Stimulated activated CD8-positive, alpha-beta memory T cell treated with anti-CD3 and anti-CD28 coated beads, Interleukin-4, amount 100 ng/mL, for 1 hour (primary cell): ENCODE measurements at regions not wholly inside any gene's neighbourhood (a gene's known extent, or its start where the extent isn't known, plus 50 kb on each side); places are given as distances from the start of the nearest gene placed in this dataset.

Experiments
- DNase-seq, 2 donors: peaks; one replicate each; pipeline ENCODE4 v3.0.0-alpha.2; 2020; ENCODE audit warnings: low read depth in 2 of 2, low spot score in 1 of 2

DNA sequence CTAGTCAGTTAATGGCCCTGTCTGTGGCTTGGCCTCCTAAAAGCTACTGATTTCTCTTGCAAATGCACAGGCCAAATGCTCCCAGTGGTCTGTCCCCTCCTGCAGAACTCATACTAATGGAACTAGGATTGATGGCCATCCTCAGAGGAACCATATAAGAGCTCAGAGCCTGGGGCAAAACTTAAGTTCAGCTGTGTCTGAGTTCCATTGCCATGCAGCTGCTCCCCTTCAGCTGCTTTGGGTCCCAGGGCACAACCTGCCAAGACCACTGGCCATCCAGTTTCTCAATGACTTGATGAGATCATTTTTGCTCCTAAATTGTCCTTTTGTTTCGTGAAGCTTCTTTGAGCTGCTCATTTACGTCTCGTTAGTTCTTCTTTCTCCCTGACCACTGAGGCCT is 529.5 kb upstream of the TBL1XR1 start:
- DNase-seq, result no peak

DNA sequence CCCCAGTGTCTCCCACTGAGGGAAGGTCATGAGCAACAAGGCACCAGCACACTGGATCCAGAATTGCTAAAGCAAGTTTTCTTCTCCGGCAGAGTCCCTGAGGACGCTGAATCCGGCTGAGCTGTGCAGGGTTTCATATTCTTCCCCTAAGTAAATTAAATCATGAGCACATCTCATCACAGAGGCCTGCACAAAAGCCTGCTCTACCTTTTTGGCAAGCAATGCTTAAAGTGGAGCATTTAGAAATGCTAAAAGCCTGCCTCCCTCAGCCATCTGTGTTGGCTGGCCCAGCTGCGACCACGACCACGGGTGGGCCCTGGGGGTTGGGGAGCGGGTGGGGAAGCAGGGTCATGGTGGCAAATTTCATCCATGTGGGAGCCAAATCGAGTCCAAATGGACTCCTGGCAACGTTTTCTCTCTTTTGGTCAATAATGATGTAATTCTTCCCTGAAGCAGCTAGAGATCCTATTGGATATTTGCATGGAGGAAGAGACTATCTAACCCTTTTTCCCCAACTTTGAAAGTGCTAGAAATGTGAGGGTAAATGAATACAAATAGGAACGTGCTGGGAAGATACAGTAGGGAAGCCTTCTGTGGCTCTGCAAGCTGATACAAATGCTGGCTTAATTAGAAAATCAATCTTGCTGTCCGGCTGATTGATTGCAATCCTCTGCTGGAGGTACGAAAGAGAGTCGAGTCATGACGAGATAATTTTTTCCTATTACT is 532.8 kb upstream of the TBL1XR1 start:
- no peak for DNase-seq

DNA sequence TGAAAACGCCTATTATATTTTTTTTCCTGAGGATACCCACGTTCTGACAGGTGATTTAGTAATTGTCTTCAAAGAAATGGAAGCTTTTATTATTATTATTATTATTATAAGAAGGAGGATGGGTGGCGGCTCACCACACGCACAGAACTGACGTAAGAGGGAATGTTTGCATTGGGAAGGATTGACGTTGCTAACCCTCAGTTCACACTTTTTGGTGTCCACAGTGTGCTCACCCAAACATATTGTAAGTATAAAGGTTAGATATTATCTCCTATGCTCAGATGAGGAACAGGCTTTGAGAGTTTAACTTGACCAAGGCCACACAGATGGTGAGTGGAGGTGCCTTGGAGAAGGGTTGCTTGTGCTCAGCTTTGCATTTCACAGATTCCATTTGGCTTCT is 533.5 kb upstream of the TBL1XR1 start:
- no peak for DNase-seq

DNA sequence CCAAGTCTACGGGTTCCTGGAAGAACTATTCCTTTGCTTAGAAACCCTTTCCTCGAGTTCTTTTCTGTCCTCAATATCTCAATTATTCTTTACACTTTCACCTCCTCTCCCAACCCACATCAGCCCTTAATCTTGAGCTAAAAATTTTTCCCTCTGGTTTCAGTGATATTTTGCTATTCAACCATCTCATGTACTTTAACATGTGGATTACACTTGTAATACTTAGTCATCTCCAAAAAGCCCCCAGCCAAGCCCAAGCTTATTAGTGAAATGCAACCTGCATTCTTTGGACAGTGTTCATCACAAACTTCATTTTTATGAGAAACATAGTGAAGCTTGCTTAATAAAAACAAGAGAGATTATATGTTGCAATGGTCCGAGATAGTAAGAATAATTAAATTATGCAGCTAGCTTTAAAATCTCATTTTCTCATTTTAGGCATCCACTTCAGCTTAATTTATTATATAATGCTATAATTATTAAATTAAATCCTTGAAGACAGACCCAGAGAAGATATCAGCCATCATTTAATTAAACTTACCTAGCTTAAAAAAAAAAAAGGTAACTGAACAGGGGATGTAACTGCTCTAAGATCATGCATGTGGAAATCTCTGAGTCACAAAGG is 534.5 kb upstream of the TBL1XR1 start:
- no peak for DNase-seq

DNA sequence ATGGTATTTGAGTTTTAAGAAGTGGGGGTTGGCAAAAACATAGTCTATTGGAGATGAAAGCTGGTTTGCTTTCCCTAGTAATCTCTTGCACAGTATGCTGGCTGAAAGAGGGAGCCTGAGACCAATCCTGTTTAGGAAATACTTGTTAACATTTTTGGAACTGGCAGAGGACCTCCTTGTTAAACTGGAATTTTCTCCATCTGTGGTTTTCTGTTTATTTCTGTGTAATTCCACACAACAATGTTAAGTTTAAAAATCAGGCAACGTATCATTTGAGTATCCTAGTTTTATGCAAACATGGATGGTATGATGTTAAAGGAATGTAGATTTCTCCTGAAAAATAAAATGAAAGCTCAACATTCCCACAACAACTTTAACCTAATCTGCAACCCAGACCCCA is 536.0 kb upstream of the TBL1XR1 start:
- DNase-seq, result no peak

DNA sequence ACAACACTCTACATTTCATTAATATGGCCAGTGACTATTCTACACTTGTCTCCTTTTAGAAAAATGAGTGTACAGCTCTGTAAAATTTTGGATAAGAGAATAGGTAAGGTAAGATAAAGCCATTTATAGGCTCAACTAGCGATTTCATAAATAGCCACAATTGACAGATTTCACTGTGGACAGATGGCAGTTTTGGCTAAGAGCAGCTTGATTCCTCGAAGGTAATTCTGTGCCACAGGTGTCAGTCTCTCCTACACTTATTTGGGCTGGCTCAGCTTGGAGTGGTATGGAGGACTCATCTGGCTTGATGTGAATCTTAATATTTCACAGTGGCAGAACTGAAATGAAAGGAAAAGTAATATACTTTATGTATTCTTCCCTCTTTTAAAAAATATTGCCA is 536.7 kb upstream of the TBL1XR1 start:
- no peak for DNase-seq

DNA sequence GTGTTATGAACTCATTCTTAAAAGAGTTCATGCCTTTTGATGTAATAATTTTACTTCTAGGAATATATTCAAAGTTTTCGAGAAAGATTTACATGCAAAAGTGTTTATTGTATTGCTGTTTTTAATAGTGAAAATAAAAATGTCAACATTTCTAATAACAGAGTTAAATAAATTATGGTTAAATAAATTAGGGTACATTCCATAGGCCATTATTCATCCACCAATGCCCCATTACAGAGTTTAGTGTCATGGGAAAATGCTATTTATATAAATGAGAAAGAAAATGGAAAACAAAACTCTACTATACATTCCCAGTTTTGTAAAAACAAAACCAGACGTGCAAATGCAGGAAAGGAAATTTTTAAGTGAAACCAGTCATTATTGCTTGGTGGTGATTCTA is 538.1 kb upstream of the TBL1XR1 start:
- no peak for DNase-seq

DNA sequence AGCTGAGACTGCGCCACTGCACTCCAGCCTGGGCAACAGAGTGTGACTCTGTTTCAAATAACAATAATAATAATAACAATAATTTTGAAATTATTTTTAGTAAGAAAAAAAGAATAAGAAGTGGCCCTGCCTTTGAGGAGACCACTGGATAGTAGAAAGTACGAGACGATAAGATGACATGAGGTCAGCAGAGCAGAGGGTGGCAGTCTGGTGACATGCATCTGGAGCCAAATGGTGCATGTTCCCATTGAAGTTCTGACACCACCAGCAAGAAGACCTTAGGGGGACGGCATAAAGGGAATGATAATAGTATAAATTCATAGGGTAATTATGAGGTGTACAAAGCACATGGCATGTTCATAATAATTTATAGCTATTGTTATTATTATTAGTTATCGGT is 542.2 kb upstream of the TBL1XR1 start:
- no peak for DNase-seq

DNA sequence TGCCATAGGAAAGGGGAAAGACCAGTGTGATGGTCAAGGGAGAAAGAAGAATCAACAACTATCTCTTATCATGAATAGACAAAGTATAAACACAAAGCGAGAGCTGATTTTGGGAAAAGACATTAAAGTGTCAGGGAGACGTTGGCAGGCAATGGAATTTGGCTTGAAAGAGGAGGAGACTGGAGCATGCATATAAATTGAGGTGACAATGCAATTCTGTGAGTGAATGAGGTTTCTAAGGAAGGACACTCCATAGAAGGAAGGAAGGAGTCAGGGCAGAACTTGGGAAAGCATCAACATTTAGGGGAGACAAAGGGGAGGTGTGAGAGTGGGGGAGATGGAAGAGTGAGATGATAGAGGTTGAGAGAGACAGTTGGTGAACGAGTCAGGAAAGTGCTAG is 543.0 kb upstream of the TBL1XR1 start:
- DNase-seq, result no peak

DNA sequence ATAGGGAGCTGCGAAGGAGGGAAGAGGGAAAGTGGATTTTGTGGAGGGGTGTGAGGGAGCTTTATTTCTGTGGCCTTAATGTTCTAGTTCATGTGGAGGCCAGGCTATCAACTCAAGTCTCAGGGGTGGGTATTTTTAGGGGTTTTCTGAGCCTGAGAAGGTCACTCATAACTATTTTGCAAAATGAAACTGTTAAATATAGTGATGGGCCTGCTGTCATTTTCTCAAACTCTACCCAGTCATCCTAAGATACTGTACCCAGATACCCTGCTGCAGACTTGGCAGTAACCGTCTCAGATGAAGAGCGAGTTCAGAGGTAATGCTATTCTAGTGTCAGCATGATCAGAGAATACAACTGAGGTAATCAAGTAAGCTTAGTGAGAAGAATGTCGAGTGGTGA is 545.0 kb upstream of the TBL1XR1 start:
- DNase-seq, result no peak

DNA sequence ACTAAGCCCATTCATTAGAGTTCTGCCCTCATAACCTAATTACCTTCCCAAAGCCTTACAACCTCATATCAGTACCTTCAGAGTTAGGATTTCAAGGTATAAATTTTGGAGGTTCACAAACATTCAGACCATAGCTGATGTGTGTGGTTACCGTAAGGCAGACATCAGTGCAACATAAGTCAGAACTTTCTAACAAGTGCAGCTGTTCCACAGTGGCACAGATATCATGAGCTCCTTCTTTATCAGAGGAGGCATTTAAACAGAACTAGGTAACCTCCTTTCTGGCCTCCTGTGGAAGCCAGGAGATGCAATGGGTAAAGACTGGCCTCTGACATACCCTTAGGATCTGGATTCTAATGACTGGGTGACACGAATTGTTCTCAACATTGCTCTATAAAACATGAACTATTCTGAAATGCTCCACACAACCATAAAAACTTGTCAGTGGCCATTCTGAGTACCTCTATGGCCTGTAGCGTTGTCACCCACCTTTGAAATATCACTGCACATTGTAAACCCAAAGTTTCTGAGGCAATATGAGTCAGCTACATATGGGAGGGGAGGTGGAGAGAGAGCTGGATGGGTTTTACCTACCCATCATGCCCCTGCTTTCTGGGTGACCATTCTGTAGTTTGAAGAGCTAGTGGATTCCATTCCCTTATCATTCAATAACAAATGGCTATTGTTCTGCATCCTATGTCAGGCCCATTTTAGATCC is 546.0 kb upstream of the TBL1XR1 start:
- no peak for DNase-seq

DNA sequence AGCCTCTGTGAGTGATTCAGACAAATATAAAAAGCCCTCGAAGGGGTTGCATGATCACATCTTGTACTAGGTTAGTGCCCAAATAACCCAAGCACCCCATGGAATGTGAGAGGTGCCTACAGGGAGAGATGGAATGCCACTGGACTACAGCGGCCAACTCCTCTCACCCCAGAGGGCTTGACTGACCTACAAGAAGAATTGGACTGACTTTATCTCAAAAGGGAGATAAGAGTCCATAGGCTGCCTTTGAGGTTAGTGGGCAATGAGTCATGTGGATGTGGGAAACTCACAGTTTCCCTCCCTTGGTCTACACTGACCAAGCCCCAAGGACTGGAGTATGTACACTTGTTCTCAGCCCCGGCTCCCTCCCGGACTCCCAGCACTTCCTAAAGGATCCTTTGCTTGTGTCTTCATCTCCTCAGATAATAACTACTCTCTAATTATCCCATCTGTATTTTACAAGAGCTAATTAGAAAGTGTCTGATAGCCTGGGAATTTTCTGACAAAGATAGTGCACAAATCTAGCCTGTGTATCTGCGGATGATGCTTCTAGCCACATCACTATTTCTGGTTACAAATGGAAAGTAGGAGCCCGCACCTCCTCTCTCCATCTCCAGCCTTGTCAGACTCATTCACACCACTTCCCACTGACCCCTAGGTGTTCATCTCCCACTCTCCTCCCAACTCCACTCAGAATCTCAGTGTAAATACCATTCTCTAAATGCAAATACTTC is 547.8 kb upstream of the TBL1XR1 start:
- DNase-seq, result no peak

DNA sequence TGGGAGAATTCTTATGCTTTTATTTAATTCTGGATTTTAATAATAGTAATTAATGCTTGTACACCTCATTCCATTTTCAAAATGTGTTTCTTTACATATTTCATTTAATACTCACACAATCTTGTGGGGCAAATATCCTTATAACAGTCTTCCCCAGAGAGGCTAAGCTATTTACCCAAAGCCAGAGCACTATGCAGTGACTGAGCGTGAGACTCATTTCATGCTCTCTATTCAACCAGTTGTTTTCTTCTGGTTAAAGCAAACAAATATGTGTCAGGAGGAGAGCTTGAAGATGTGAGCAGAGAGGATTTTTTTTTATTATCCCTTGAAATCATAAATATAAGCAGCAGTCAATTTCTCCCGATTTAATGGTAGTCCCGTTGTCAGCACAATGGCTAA is 548.3 kb upstream of the TBL1XR1 start:
- no peak for DNase-seq

DNA sequence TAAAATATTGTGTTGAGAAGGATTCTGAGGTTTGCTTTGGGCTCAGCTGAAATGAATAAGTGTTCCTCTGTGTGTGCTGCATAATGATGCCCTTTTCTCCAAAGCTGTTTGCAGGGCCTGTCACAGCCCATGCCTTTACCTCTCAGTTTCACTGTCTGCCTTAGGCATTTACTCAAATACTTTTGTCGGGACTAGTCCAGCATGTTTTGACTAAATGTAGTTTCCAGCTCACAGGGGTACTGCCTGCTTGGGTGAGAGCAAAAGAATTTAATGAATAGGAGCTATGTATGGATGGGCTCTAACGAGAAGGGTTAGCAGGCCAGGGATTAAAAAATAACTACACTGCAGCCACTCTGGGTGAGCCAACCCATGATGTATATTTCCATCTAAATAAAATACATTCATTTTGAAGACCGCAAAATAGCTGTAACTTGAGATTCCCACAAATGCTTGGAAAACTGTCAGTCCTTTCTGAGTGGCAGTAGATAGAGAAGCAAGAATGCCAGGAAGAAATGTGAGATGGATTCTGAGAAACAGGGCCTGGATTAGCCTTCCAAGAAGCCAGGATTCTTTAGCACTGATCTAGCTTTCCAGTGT is 549.2 kb upstream of the TBL1XR1 start:
- DNase-seq, result no peak

DNA sequence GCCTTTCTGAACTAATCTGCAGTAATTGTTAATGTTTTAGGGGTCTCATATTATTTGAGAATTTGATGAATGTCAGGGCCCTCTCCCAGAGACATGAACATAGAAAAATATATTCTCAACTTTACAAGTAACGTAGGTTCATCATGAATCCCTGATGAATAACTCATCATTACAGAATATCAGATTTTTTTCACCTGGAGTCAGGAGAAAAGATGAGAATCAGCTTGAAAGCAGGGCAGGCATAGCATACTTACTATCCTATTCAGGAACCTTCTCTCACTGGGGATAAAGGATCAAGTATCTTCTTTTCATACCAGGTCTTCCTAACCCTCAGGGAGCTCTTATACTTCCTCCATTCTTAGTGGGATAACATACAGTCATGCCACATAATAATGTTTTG is 552.6 kb upstream of the TBL1XR1 start:
- DNase-seq, result no peak

DNA sequence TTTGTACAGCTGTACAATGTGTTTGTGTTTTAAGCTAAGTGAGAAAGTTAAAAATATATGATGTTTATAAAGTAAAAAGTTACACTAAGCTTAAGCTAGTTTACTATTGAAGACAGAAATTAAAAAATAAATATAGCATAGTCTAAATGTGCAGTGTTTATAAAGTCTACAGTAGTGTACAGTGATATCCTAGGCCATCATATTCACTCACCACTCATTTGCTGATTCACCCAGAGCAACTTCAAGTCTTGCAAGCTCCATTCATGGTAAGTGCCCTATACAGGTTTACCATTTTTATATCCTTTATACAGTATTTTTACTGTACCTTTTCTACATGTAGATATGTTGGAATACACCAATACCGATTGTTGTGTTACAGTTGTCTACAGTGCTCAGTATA is 553.2 kb upstream of the TBL1XR1 start:
- no peak for DNase-seq

DNA sequence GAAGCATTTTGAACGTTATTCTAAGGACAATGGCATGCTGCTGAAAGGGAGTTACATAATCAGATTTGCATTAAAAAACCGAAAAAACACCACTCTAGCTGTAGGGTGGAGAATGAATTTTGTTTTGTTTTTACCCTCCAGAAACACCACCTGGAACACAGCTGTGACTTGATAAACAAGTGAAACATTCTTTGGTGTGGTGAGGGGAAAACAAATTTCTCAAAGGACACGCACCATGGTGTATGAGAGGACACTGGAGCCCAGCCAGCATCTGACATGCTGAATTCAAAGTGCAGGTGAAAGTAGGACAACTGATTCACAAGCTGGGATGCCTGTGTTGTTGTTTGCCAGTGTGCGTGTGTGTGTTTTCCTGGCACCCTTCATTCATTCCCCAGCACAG is 554.5 kb upstream of the TBL1XR1 start:
- DNase-seq, result no peak

DNA sequence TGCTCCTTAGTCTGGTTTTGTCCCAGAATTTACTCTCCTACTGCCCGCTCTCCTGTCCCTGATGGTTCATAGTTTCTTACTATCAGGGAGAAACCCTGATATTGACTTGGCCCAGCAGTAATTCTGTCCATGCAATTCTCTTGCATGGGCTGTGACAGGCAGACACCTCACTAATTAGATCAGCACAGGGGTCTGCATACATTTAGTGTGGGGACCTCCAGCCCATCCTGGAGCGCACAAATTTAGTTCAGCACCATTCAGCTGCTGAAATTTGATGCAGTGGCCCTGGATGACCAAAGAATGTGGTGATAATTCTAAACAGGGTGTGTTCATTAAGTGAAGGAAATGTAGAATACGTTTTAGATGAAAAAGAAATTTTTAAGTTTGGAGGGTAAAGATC is 555.5 kb upstream of the TBL1XR1 start:
- DNase-seq, result no peak

DNA sequence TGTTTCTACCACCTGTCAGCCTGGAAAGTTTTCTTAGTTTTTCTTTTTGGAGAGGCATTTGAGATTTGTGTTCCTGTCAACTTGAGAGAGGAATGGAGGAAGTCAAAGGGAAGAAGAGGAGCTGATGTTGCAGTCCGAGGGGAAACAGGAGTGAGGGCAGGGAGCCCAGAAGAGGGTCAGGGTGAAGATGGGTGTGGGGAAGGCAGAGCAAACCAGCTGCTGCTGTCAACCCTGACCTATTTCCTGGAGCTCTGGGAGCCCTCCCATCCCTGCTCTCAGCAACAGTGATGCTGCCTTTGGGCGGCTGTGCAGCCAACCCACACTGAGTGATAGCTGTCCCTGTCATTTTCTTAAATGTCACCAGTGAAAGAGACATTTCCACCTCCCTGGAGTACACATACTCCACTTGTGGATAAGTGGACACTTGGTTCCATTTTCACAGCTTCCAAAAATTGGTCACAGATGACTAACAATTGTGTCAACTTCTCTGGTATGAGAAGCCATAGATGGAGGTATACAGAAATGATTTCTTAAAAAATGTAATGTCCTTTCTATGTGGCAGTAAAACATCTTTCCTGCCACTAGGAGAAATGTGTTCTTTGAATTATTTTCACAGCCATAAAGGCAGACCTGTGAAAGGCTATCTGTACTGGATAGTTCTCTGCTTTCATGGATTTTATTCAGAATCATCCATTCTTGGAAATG is 556.3 kb upstream of the TBL1XR1 start:
- no peak for DNase-seq

DNA sequence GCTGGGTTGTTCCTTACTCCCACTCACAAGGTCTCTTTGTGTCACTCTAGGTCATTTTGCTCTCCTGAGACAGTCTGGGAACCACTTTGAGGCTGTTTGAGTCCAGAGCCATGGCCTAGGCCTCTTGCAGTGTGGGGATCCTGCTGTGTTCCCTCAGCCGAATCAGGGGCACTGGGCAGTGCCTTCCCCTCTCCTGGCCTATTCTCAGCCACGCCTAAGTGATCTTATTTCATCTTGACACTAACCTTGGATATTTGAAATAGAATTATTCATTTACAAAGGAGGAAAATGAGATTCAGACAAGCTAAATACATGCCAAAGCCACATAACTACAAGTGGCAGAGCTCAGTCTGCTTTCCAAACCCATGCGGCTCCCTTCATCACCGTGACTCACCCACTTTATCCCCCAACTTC is 557.2 kb upstream of the TBL1XR1 start:
- DNase-seq, result no peak

DNA sequence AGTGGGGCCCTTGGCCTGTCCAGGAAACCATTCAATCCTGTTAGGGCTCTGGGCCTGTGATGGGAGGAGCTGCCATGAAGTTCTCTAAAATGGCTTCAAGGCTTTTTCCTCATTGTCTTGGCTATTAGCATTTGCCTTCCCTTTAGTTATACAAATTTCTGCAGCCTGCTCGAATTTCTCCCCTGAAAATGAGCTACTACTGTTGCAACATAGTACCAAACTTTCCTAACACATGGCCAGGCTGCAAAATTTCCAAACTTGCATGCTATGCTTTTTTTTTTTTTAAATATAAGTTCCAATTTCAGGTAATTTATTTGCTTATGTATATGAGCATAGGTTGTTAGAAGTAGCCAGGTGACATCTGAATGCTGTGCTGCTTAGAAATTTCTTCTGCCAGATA is 560.8 kb upstream of the TBL1XR1 start:
- DNase-seq, result no peak
